ENCODE measurements at regions not wholly inside any gene's neighbourhood (a gene's known extent, or its start where the extent isn't known, plus 50 kb on each side); places are given as distances from the start of the nearest gene placed in this dataset.

- TF ChIP-seq ZNF416 (CRISPR knock-in tag; IDR thresholded peaks at IDR 0.05) = no peak
- no peak for TF ChIP-seq SOX15 (CRISPR knock-in tag; IDR thresholded peaks at IDR 0.05)
Observed at GRCh38 chr2:221077251-221077650, 494.9 kb downstream of the EPHA4 start (continued).

- ATAC-seq = no peak
- TF ChIP-seq, protein P1, sequence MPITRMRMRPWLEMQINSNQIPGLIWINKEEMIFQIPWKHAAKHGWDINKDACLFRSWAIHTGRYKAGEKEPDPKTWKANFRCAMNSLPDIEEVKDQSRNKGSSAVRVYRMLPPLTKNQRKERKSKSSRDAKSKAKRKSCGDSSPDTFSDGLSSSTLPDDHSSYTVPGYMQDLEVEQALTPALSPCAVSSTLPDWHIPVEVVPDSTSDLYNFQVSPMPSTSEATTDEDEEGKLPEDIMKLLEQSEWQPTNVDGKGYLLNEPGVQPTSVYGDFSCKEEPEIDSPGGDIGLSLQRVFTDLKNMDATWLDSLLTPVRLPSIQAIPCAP (CRISPR knock-in tag; IDR thresholded peaks at IDR 0.05) = no peak
- TF ChIP-seq RORB (CRISPR knock-in tag; IDR thresholded peaks at IDR 0.05) = no peak
- TF ChIP-seq NR2C2 (CRISPR knock-in tag; IDR thresholded peaks at IDR 0.05) = no peak
- no peak for TF ChIP-seq ZNF138 (CRISPR knock-in tag; conservative IDR thresholded peaks at IDR 0.05)
- no peak for TF ChIP-seq OVOL2 (CRISPR knock-in tag; IDR thresholded peaks at IDR 0.05; ENCODE audit: borderline replicate concordance)
- TF ChIP-seq FOXP1 (CRISPR knock-in tag; IDR thresholded peaks at IDR 0.05; ENCODE audit: borderline replicate concordance) = no peak
- ChIA-PET POLR2A (no interaction called here), CTCF (no interaction called here)
- H3K4me1 Mint-ChIP-seq = no peaks in the 10 kb centered on the region
- DNase-seq (ENCODE audit: low spot score) = no peak
- no peaks in the 10 kb centered on the region for H3K27me3 Mint-ChIP-seq (ENCODE audit: low read depth)
- H3K9me3 Mint-ChIP-seq = peaks cover 19% of the 10 kb centered on the region
- no peak overlapping the region for H3K4me3 Mint-ChIP-seq
- H3K27ac Mint-ChIP-seq = no peak overlapping the region
- no peaks in the 10 kb centered on the region for H3K36me3 Mint-ChIP-seq
Observed at GRCh38 chr2:221077799-221078198, 494.3 kb downstream of the EPHA4 start.

GRCh38 chr2:221085341-221085900 lies 486.7 kb downstream of the EPHA4 start:
- ChIA-PET POLR2A (no interaction called here), CTCF (no interaction called here)
- TF ChIP-seq NFYB (CRISPR knock-in tag; conservative IDR thresholded peaks at IDR 0.05; ENCODE audit: low read depth) (no peak), FOXP1 (CRISPR knock-in tag; IDR thresholded peaks at IDR 0.05; ENCODE audit: borderline replicate concordance) (no peak), ZNF416 (CRISPR knock-in tag; IDR thresholded peaks at IDR 0.05) (no peak), FOXK1 (CRISPR knock-in tag; IDR thresholded peaks at IDR 0.05) (no peak), AR (CRISPR knock-in tag; IDR thresholded peaks at IDR 0.05) (no peak), ZNF219 (CRISPR knock-in tag; IDR thresholded peaks at IDR 0.05; ENCODE audit: borderline replicate concordance) (no peak)
- TF ChIP-seq, protein P2, sequence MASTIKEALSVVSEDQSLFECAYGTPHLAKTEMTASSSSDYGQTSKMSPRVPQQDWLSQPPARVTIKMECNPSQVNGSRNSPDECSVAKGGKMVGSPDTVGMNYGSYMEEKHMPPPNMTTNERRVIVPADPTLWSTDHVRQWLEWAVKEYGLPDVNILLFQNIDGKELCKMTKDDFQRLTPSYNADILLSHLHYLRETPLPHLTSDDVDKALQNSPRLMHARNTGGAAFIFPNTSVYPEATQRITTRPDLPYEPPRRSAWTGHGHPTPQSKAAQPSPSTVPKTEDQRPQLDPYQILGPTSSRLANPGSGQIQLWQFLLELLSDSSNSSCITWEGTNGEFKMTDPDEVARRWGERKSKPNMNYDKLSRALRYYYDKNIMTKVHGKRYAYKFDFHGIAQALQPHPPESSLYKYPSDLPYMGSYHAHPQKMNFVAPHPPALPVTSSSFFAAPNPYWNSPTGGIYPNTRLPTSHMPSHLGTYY (CRISPR knock-in tag; IDR thresholded peaks at IDR 0.05) = no peak
- TF ChIP-seq, protein P3, sequence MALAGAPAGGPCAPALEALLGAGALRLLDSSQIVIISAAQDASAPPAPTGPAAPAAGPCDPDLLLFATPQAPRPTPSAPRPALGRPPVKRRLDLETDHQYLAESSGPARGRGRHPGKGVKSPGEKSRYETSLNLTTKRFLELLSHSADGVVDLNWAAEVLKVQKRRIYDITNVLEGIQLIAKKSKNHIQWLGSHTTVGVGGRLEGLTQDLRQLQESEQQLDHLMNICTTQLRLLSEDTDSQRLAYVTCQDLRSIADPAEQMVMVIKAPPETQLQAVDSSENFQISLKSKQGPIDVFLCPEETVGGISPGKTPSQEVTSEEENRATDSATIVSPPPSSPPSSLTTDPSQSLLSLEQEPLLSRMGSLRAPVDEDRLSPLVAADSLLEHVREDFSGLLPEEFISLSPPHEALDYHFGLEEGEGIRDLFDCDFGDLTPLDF (CRISPR knock-in tag; IDR thresholded peaks at IDR 0.05) = no peak
- TF ChIP-seq, protein P4, sequence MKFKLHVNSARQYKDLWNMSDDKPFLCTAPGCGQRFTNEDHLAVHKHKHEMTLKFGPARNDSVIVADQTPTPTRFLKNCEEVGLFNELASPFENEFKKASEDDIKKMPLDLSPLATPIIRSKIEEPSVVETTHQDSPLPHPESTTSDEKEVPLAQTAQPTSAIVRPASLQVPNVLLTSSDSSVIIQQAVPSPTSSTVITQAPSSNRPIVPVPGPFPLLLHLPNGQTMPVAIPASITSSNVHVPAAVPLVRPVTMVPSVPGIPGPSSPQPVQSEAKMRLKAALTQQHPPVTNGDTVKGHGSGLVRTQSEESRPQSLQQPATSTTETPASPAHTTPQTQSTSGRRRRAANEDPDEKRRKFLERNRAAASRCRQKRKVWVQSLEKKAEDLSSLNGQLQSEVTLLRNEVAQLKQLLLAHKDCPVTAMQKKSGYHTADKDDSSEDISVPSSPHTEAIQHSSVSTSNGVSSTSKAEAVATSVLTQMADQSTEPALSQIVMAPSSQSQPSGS (CRISPR knock-in tag; IDR thresholded peaks at IDR 0.05; ENCODE audit: borderline replicate concordance, low read depth) = no peak
- TF ChIP-seq, protein P5, sequence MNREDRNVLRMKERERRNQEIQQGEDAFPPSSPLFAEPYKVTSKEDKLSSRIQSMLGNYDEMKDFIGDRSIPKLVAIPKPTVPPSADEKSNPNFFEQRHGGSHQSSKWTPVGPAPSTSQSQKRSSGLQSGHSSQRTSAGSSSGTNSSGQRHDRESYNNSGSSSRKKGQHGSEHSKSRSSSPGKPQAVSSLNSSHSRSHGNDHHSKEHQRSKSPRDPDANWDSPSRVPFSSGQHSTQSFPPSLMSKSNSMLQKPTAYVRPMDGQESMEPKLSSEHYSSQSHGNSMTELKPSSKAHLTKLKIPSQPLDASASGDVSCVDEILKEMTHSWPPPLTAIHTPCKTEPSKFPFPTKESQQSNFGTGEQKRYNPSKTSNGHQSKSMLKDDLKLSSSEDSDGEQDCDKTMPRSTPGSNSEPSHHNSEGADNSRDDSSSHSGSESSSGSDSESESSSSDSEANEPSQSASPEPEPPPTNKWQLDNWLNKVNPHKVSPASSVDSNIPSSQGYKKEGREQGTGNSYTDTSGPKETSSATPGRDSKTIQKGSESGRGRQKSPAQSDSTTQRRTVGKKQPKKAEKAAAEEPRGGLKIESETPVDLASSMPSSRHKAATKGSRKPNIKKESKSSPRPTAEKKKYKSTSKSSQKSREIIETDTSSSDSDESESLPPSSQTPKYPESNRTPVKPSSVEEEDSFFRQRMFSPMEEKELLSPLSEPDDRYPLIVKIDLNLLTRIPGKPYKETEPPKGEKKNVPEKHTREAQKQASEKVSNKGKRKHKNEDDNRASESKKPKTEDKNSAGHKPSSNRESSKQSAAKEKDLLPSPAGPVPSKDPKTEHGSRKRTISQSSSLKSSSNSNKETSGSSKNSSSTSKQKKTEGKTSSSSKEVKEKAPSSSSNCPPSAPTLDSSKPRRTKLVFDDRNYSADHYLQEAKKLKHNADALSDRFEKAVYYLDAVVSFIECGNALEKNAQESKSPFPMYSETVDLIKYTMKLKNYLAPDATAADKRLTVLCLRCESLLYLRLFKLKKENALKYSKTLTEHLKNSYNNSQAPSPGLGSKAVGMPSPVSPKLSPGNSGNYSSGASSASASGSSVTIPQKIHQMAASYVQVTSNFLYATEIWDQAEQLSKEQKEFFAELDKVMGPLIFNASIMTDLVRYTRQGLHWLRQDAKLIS (CRISPR knock-in tag; IDR thresholded peaks at IDR 0.05; ENCODE audit: borderline replicate concordance) = no peak
- Mint-ChIP-seq H3K36me3 (no peaks in the 10 kb centered on the region), H3K27me3 (ENCODE audit: low read depth) (no peaks in the 10 kb centered on the region), H3K27ac (no peak overlapping the region), H3K4me3 (no peak overlapping the region), H3K9me3 (peaks cover 10% of the 10 kb centered on the region), H3K4me1 (no peaks in the 10 kb centered on the region)
- DNase-seq (ENCODE audit: low spot score) = no peak
- no peak for ATAC-seq

Measured in WTC11 (cell line).